Activated CD8-positive, alpha-beta T cell treated with anti-CD3 and anti-CD28 coated beads, Interleukin-2, amount 10 ng/mL, durations not matched to agents 7 days and 5 days (primary cell): ENCODE measurements at regions not wholly inside any gene's neighbourhood (a gene's known extent, or its start where the extent isn't known, plus 50 kb on each side); places are given as distances from the start of the nearest gene placed in this dataset.

Experiments used
- ATAC-seq: fragments of 150-1000 bp; cut with Tn5 transposase; one replicate; pipeline ENCODE4 v1.10.0; 2021; ENCODE audit warnings: moderate library complexity
- CTCF ChIA-PET: fragments of 350-600 bp; sonication (Branson Sonifier 250); formaldehyde crosslinking; loops from one replicate; lab custom pipeline; 2021; ENCODE audit warnings: antibody characterized with exemption; lab: Charles Lee
- POLR2A ChIA-PET: fragments of 350-600 bp; sonication (Branson Sonifier 250); formaldehyde crosslinking; loops from one replicate; lab custom pipeline; 2021; ENCODE audit warnings: antibody characterized with exemption; lab: Charles Lee
- DNase-seq: peaks from one replicate; pipeline ENCODE4 v3.0.0-alpha.2; 2020
- H3K27ac Mint-ChIP-seq: one replicate; pipeline ENCODE4 v1.8.0; 2021; ENCODE audit warnings: mild to moderate bottlenecking, mixed read lengths
- H3K27me3 Mint-ChIP-seq: one replicate; pipeline ENCODE4 v1.8.0; 2021; ENCODE audit warnings: low read depth, mixed read lengths
- H3K36me3 Mint-ChIP-seq: one replicate; pipeline ENCODE4 v1.8.0; 2021; ENCODE audit warnings: low read depth, mixed read lengths
- H3K4me1 Mint-ChIP-seq: one replicate; pipeline ENCODE4 v1.8.0; 2021; ENCODE audit warnings: low read depth, mixed read lengths
- H3K4me3 Mint-ChIP-seq: one replicate; pipeline ENCODE4 v1.8.0; 2021; ENCODE audit warnings: mild to moderate bottlenecking, mixed read lengths
- H3K9me3 Mint-ChIP-seq: one replicate; pipeline ENCODE4 v1.8.0; 2022; ENCODE audit warnings: mixed read lengths; ENCODE audit not compliant: insufficient read depth

GRCh38 chr2:48210189-48210588 lies 104.3 kb upstream of the FOXN2 start:
- H3K4me3 Mint-ChIP-seq, result no peak overlapping the region
- no peaks in the 10 kb centered on the region for H3K27me3 Mint-ChIP-seq
- no peak overlapping the region for H3K27ac Mint-ChIP-seq
- CTCF ChIA-PET, result interaction anchor here (0.8 kb wide), 1 partner anchor 10 kb away, joined by 3 read pairs; no protein-coding TSS in a partner anchor
- POLR2A ChIA-PET, result no interaction called here
- ATAC-seq, result no peak
- no peaks in the 10 kb centered on the region for H3K36me3 Mint-ChIP-seq
- H3K9me3 Mint-ChIP-seq, result no peaks in the 10 kb centered on the region
- H3K4me1 Mint-ChIP-seq, result no peaks in the 10 kb centered on the region
- DNase-seq, result no peak

- no peak overlapping the region for H3K27ac Mint-ChIP-seq
- H3K9me3 Mint-ChIP-seq, result no peaks in the 10 kb centered on the region
- ChIA-PET CTCF (no interaction called here), POLR2A (no interaction called here)
- no peak overlapping the region for H3K4me3 Mint-ChIP-seq
- no peaks in the 10 kb centered on the region for H3K4me1 Mint-ChIP-seq
- ATAC-seq (no peak), DNase-seq (no peak)
- H3K27me3 Mint-ChIP-seq, result no peaks in the 10 kb centered on the region
- H3K36me3 Mint-ChIP-seq, result no peaks in the 10 kb centered on the region
These were observed 100.8 kb upstream of the FOXN2 start for GRCh38 chr2:48213646-48214045.

- Mint-ChIP-seq H3K27ac (no peak overlapping the region), H3K36me3 (no peaks in the 10 kb centered on the region), H3K4me1 (no peaks in the 10 kb centered on the region), H3K4me3 (no peak overlapping the region), H3K9me3 (no peaks in the 10 kb centered on the region), H3K27me3 (no peaks in the 10 kb centered on the region)
- ATAC-seq, result no peak
- ChIA-PET POLR2A (no interaction called here), CTCF (no interaction called here)
- DNase-seq, result no peak
These were observed 96.3 kb upstream of the FOXN2 start for GRCh38 chr2:48218169-48218568.

- DNase-seq, result no peak
- no peaks in the 10 kb centered on the region for H3K36me3 Mint-ChIP-seq
- no peak for ATAC-seq
- no peaks in the 10 kb centered on the region for H3K9me3 Mint-ChIP-seq
- H3K27me3 Mint-ChIP-seq, result no peaks in the 10 kb centered on the region
- H3K4me1 Mint-ChIP-seq, result no peaks in the 10 kb centered on the region
- ChIA-PET POLR2A (no interaction called here), CTCF (interaction anchor here (0.9 kb wide), 1 partner anchor 17 kb away, joined by 4 read pairs; no protein-coding TSS in a partner anchor)
- H3K27ac Mint-ChIP-seq, result no peak overlapping the region
- no peak overlapping the region for H3K4me3 Mint-ChIP-seq
These were observed 95.3 kb upstream of the FOXN2 start for GRCh38 chr2:48219234-48219554.

- ATAC-seq (no peak), DNase-seq (no peak)
- no peak overlapping the region for H3K4me3 Mint-ChIP-seq
- no peak overlapping the region for H3K27ac Mint-ChIP-seq
- CTCF ChIA-PET, result interaction anchor here (0.9 kb wide), 1 partner anchor 16 kb away, joined by 4 read pairs; no protein-coding TSS in a partner anchor
- H3K4me1 Mint-ChIP-seq, result no peaks in the 10 kb centered on the region
- no peaks in the 10 kb centered on the region for H3K36me3 Mint-ChIP-seq
- no peaks in the 10 kb centered on the region for H3K9me3 Mint-ChIP-seq
- H3K27me3 Mint-ChIP-seq, result no peaks in the 10 kb centered on the region
- POLR2A ChIA-PET, result no interaction called here
These were observed 94.7 kb upstream of the FOXN2 start for GRCh38 chr2:48219555-48220436.

GRCh38 chr2:48220501-48220900 lies 94.0 kb upstream of the FOXN2 start:
- ChIA-PET POLR2A (no interaction called here), CTCF (no interaction called here)
- Mint-ChIP-seq H3K36me3 (no peaks in the 10 kb centered on the region), H3K27me3 (no peaks in the 10 kb centered on the region), H3K9me3 (no peaks in the 10 kb centered on the region), H3K4me1 (no peaks in the 10 kb centered on the region), H3K27ac (no peak overlapping the region), H3K4me3 (no peak overlapping the region)
- no peak for ATAC-seq
- no peak for DNase-seq

GRCh38 chr2:48221846-48222516 lies 92.5 kb upstream of the FOXN2 start:
- Mint-ChIP-seq H3K27ac (no peak overlapping the region), H3K4me1 (no peaks in the 10 kb centered on the region), H3K36me3 (no peaks in the 10 kb centered on the region), H3K9me3 (no peaks in the 10 kb centered on the region), H3K27me3 (no peaks in the 10 kb centered on the region), H3K4me3 (no peak overlapping the region)
- no peak for DNase-seq
- no peak for ATAC-seq
- POLR2A ChIA-PET, result no interaction called here
- CTCF ChIA-PET, result no interaction called here

GRCh38 chr2:48227617-48228344 lies 86.7 kb upstream of the FOXN2 start:
- DNase-seq (no peak), ATAC-seq (no peak)
- H3K4me1 Mint-ChIP-seq, result peaks cover 2% of the 10 kb centered on the region
- no peaks in the 10 kb centered on the region for H3K36me3 Mint-ChIP-seq
- no peaks in the 10 kb centered on the region for H3K9me3 Mint-ChIP-seq
- H3K4me3 Mint-ChIP-seq, result no peak overlapping the region
- no peak overlapping the region for H3K27ac Mint-ChIP-seq
- CTCF ChIA-PET, result interaction anchor here (0.7 kb wide), 1 partner anchor 29 kb away, joined by 4 read pairs; no protein-coding TSS in a partner anchor
- no peaks in the 10 kb centered on the region for H3K27me3 Mint-ChIP-seq
- POLR2A ChIA-PET, result no interaction called here

- POLR2A ChIA-PET, result no interaction called here
- Mint-ChIP-seq H3K36me3 (no peaks in the 10 kb centered on the region), H3K27me3 (no peaks in the 10 kb centered on the region), H3K4me3 (no peak overlapping the region), H3K27ac (no peak overlapping the region), H3K4me1 (peaks cover 8% of the 10 kb centered on the region), H3K9me3 (no peaks in the 10 kb centered on the region)
- DNase-seq (no peak), ATAC-seq (no peak)
- CTCF ChIA-PET, result interaction anchor here (0.7 kb wide), 1 partner anchor 28 kb away, joined by 4 read pairs; no protein-coding TSS in a partner anchor
These were observed 86.2 kb upstream of the FOXN2 start for GRCh38 chr2:48228345-48228684.

GRCh38 chr2:48229063-48229462 lies 85.4 kb upstream of the FOXN2 start:
- Mint-ChIP-seq H3K4me3 (no peak overlapping the region), H3K27me3 (no peaks in the 10 kb centered on the region), H3K36me3 (no peaks in the 10 kb centered on the region), H3K9me3 (no peaks in the 10 kb centered on the region), H3K27ac (no peak overlapping the region), H3K4me1 (peaks cover 10% of the 10 kb centered on the region)
- POLR2A ChIA-PET, result no interaction called here
- ATAC-seq, result no peak
- CTCF ChIA-PET, result no interaction called here
- no peak for DNase-seq

GRCh38 chr2:48230834-48231233 lies 83.6 kb upstream of the FOXN2 start:
- no peaks in the 10 kb centered on the region for H3K36me3 Mint-ChIP-seq
- H3K27ac Mint-ChIP-seq, result no peak overlapping the region
- DNase-seq (no peak), ATAC-seq (no peak)
- H3K9me3 Mint-ChIP-seq, result no peaks in the 10 kb centered on the region
- H3K4me1 Mint-ChIP-seq, result peaks cover 10% of the 10 kb centered on the region
- H3K27me3 Mint-ChIP-seq, result no peaks in the 10 kb centered on the region
- POLR2A ChIA-PET, result no interaction called here
- CTCF ChIA-PET, result no interaction called here
- no peak overlapping the region for H3K4me3 Mint-ChIP-seq

- Mint-ChIP-seq H3K4me3 (no peak overlapping the region), H3K36me3 (no peaks in the 10 kb centered on the region), H3K27ac (no peak overlapping the region), H3K27me3 (no peaks in the 10 kb centered on the region), H3K9me3 (no peaks in the 10 kb centered on the region), H3K4me1 (peaks cover 18% of the 10 kb centered on the region)
- no peak for DNase-seq
- CTCF ChIA-PET, result no interaction called here
- ATAC-seq, result no peak
- POLR2A ChIA-PET, result interaction anchor here (1.2 kb wide), 1 partner anchor 81 kb away, joined by 4 read pairs; no protein-coding TSS in a partner anchor
These were observed 82.1 kb upstream of the FOXN2 start for GRCh38 chr2:48232351-48232750.
